H1 (cell line): ENCODE measurements at regions not wholly inside any gene's neighbourhood (a gene's known extent, or its start where the extent isn't known, plus 50 kb on each side); places are given as distances from the start of the nearest gene placed in this dataset.

Experiments
- CTCF ChIA-PET: fragments of 300-600 bp; sonication (Branson Sonifier 250); formaldehyde crosslinking; loops from one replicate; lab custom pipeline; 2021; ENCODE audit not compliant: partially characterized antibody; lab: Charles Lee
- POLR2A ChIA-PET: fragments of 300-600 bp; sonication (Branson Sonifier 250); formaldehyde crosslinking; loops from one replicate; lab custom pipeline; 2021; ENCODE audit warnings: inconsistent platforms; ENCODE audit not compliant: partially characterized antibody; lab: Charles Lee
- DNase-seq, 2 experiments: peaks; one replicate each; pipeline versions ENCODE4 v3.0.0 to v3.0.0-alpha.2; 2010 to 2022; ENCODE audit warnings: low spot score in 2 of 2, low read depth in 1 of 2, mixed read lengths in 1 of 2
- FAIRE-seq: peaks from 2 replicates; lab custom pipeline; 2011; peaks lifted over from hg19 to GRCh38; lab: Jason Lieb, UNC
- H2AFZ ChIP-seq: 2 replicates; pipeline ENCODE4 v1.8.1; 2012; ENCODE audit warnings: low read length, inconsistent platforms
- H2AK5ac ChIP-seq: 2 replicates; pipeline ENCODE4 v1.6.1; 2013; ENCODE audit warnings: low read depth, low read length
- H2BK120ac ChIP-seq: replicated peaks from 2 replicates; pipeline ENCODE3; 2013; ENCODE audit warnings: low read depth, low read length, inconsistent platforms
- H2BK12ac ChIP-seq: 2 replicates; pipeline ENCODE4 v1.6.1; 2013; ENCODE audit warnings: low read depth, low read length
- H2BK15ac ChIP-seq: 2 replicates; pipeline ENCODE4 v1.6.1; 2013; ENCODE audit warnings: low read length
- H2BK20ac ChIP-seq: 2 replicates; pipeline ENCODE4 v1.6.1; 2013; ENCODE audit warnings: low read length
- H2BK5ac ChIP-seq: 2 replicates; pipeline ENCODE4 v1.6.1; 2013; ENCODE audit warnings: low read depth, low read length
- H3K14ac ChIP-seq: 2 replicates; pipeline ENCODE4 v1.6.1; 2013; ENCODE audit warnings: inconsistent platforms; ENCODE audit not compliant: insufficient read length
- H3K18ac ChIP-seq: 2 replicates; pipeline ENCODE4 v1.6.1; 2013; ENCODE audit warnings: low read length; ENCODE audit errors: extremely low read depth
- H3K23ac ChIP-seq: 2 replicates; pipeline ENCODE4 v1.6.1; 2013; ENCODE audit warnings: inconsistent platforms; ENCODE audit not compliant: insufficient read length
- H3K23me2 ChIP-seq: 2 replicates; pipeline ENCODE4 v1.6.1; 2013; ENCODE audit warnings: low read depth, low read length
- H3K27ac ChIP-seq: 2 replicates; pipeline ENCODE4 v1.6.1; 2011; ENCODE audit warnings: low read depth, low read length, inconsistent platforms
- H3K27me3 ChIP-seq, 4 experiments: replicated peaks in 1 of 4; 1 replicate in 1 of 4; 2 replicates in 3 of 4; pipeline versions ENCODE4 v1.6.1 to v1.8.1; 2011 to 2013; ENCODE audit warnings: low read length in 3 of 4, mild to moderate bottlenecking in 3 of 4, inconsistent platforms in 2 of 4, mixed read lengths in 2 of 4, moderate library complexity in 1 of 4; ENCODE audit not compliant: control insufficient read depth in 3 of 4, insufficient read depth in 3 of 4; ENCODE audit errors: extremely low read depth in 1 of 4
- H3K36me3 ChIP-seq, 4 experiments: 2 replicates each; pipeline versions ENCODE4 v1.6.1 to v1.8.1; 2011 to 2013; ENCODE audit warnings: mild to moderate bottlenecking in 4 of 4, low read length in 3 of 4, moderate library complexity in 2 of 4, control low read depth in 1 of 4, inconsistent platforms in 1 of 4; ENCODE audit not compliant: insufficient read depth in 4 of 4, control insufficient read depth in 2 of 4
- H3K4ac ChIP-seq: replicated peaks from 2 replicates; pipeline ENCODE3; 2013; ENCODE audit warnings: low read length, low read depth, mixed read lengths, inconsistent platforms; ENCODE audit not compliant: insufficient read length
- H3K4me1 ChIP-seq, 4 experiments: replicated peaks in 1 of 4; 1 replicate in 1 of 4; 2 replicates in 3 of 4; pipeline versions ENCODE4 v1.6.1 to v1.8.1; 2011 to 2013; ENCODE audit warnings: low read length in 3 of 4, inconsistent platforms in 2 of 4, mixed read lengths in 1 of 4; ENCODE audit not compliant: insufficient read depth in 4 of 4, control insufficient read depth in 3 of 4
- H3K4me2 ChIP-seq, 2 experiments: 2 replicates each; pipeline versions ENCODE4 v1.6.1 to v1.8.1; 2011 to 2013; ENCODE audit warnings: low read depth in 2 of 2, low read length in 2 of 2, control low read depth in 1 of 2, inconsistent platforms in 1 of 2, mild to moderate bottlenecking in 1 of 2; ENCODE audit not compliant: insufficient read depth in 1 of 2
- H3K4me3 ChIP-seq, 4 experiments: fragments of 200-600, 300-600 bp in 1 of 4; sonication (generic), shearing (Covaris generic), sonication (Bioruptor Twin) in 1 of 4; 2 replicates each; pipeline versions ENCODE4 v1.5.1 to v1.8.1; 2011 to 2016; ENCODE audit warnings: low read length in 4 of 4, low read depth in 3 of 4, control low read depth in 2 of 4, inconsistent platforms in 2 of 4, mild to moderate bottlenecking in 2 of 4, mixed read lengths in 1 of 4, moderate library complexity in 1 of 4; ENCODE audit not compliant: insufficient read depth in 2 of 4; ENCODE audit errors: extremely low read depth in 1 of 4
- H3K56ac ChIP-seq: replicated peaks from 2 replicates; pipeline ENCODE3; 2013; ENCODE audit warnings: low read depth, mild to moderate bottlenecking, mixed read lengths, low read length, inconsistent platforms; ENCODE audit not compliant: insufficient read length
- H3K79me1 ChIP-seq: 2 replicates; pipeline ENCODE4 v1.6.1; 2013; ENCODE audit warnings: low read depth, low read length, control low read depth
- H3K79me2 ChIP-seq, 2 experiments: 2 replicates each; pipeline versions ENCODE4 v1.6.1 to v1.8.1; 2012 to 2013; ENCODE audit warnings: low read length in 2 of 2, mild to moderate bottlenecking in 2 of 2, inconsistent platforms in 1 of 2; ENCODE audit not compliant: insufficient read depth in 2 of 2, control insufficient read depth in 1 of 2
- H3K9ac ChIP-seq, 4 experiments: replicated peaks in 1 of 4; 1 replicate in 1 of 4; 2 replicates in 3 of 4; pipeline versions ENCODE4 v1.6.1 to v1.8.1; 2011 to 2013; ENCODE audit warnings: low read depth in 3 of 4, low read length in 3 of 4, control low read depth in 2 of 4, mild to moderate bottlenecking in 2 of 4, moderate library complexity in 2 of 4, inconsistent platforms in 1 of 4; ENCODE audit errors: extremely low read depth in 1 of 4
- H3K9me3 ChIP-seq, 2 experiments: 2 replicates each; pipeline versions ENCODE4 v1.6.1 to v1.8.1; 2012 to 2013; ENCODE audit warnings: mild to moderate bottlenecking in 2 of 2, moderate library complexity in 2 of 2, control low read depth in 1 of 2, inconsistent platforms in 1 of 2, low read depth in 1 of 2, low read length in 1 of 2, mixed read lengths in 1 of 2; ENCODE audit not compliant: insufficient read depth in 2 of 2
- H4K20me1 ChIP-seq, 2 experiments: replicated peaks in 1 of 2; 2 replicates each; pipeline versions ENCODE3 to v1.8.1; 2011 to 2013; ENCODE audit warnings: inconsistent platforms in 2 of 2, low read length in 2 of 2, mild to moderate bottlenecking in 1 of 2; ENCODE audit not compliant: insufficient read depth in 2 of 2, control insufficient read depth in 1 of 2
- H4K5ac ChIP-seq: 2 replicates; pipeline ENCODE4 v1.6.1; 2013; ENCODE audit warnings: low read length, low read depth, mixed read lengths, inconsistent platforms; ENCODE audit not compliant: insufficient read length
- H4K8ac ChIP-seq: 2 replicates; pipeline ENCODE4 v1.8.0; 2013; ENCODE audit warnings: mild to moderate bottlenecking, moderate library complexity, low read length, inconsistent platforms; ENCODE audit not compliant: insufficient read depth; ENCODE audit errors: extremely low read depth
- H4K91ac ChIP-seq: replicated peaks from 2 replicates; pipeline ENCODE3; 2013; ENCODE audit warnings: low read length, mixed read lengths, inconsistent platforms; ENCODE audit not compliant: insufficient read length
- ATF2 ChIP-seq: IDR thresholded peaks from 2 replicates; pipeline ENCODE4 v1.6.1; 2012; ENCODE audit warnings: low read length, inconsistent platforms
- BACH1 ChIP-seq: IDR thresholded peaks from 2 replicates; pipeline ENCODE4 v1.6.1; 2012; ENCODE audit warnings: low read length, improper control_type of control experiment
- POLR2AphosphoS5 ChIP-seq: IDR thresholded peaks from 2 replicates; pipeline ENCODE4 v1.6.1; 2011; ENCODE audit warnings: low read depth, low read length
- SIN3A ChIP-seq, 2 experiments: IDR thresholded peaks in 1 of 2; conservative IDR thresholded peaks in 1 of 2; 2 replicates each; pipeline ENCODE4 v1.6.1; 2011 to 2012; ENCODE audit warnings: low read length in 2 of 2, improper control_type of control experiment in 1 of 2, low read depth in 1 of 2, mild to moderate bottlenecking in 1 of 2
- SIRT6 ChIP-seq: IDR thresholded peaks from one replicate; pipeline ENCODE4 v1.7.1; 2012; ENCODE audit warnings: low read length, inconsistent platforms
- WGBS, 2 experiments: shearing (Covaris generic) in 1 of 2; methylation state at CpG; one replicate each; pipeline versions ENCODE4 v1.1.6 to v1.1.7; 2013 to 2015; ENCODE audit warnings: low lambda C conversion rate in 2 of 2, mixed read lengths in 2 of 2, inconsistent platforms in 1 of 2, low coverage in 1 of 2, missing lambda C conversion rate in 1 of 2; ENCODE audit not compliant: insufficient replicate concordance in 2 of 2, insufficient coverage in 1 of 2, insufficient read length in 1 of 2; ENCODE audit errors: extremely low coverage in 1 of 2, missing lambda C conversion rate in 1 of 2; 5-methylcytosine and 5-hydroxymethylcytosine counted together

GRCh38 chr5:40437452-40437861, 242.3 kb upstream of the PTGER4 start:
- Histone ChIP-seq H3K23ac (no peak overlapping the region), H3K18ac (no peak overlapping the region), H3K27me3 (no peaks in the 10 kb centered on the region), H2BK12ac (no peak overlapping the region), H3K4me1 (peaks cover 0 to 5% (median 0%) of the 10 kb centered on the region in 4 experiments; a peak in 1 of 7 replicates), H2BK5ac (no peak overlapping the region), H2BK20ac (no peak overlapping the region), H3K27ac (no peak overlapping the region), H4K20me1 (no peaks in the 10 kb centered on the region), H2BK15ac (no peak overlapping the region), H4K8ac (no peak overlapping the region), H3K4me3 (no peak overlapping the region), H3K56ac (no peak overlapping the region), H3K23me2 (peaks cover 2% of the 10 kb centered on the region; the same call in 1 of the 2 replicates), H3K9ac (no peak overlapping the region), H3K14ac (no peak overlapping the region), H2AFZ (no peak overlapping the region), H4K5ac (no peak overlapping the region), H3K79me2 (no peaks in the 10 kb centered on the region), H4K91ac (no peak overlapping the region), H3K79me1 (no peaks in the 10 kb centered on the region), H2AK5ac (no peak overlapping the region), H3K36me3 (no peaks in the 10 kb centered on the region), H2BK120ac (no peak overlapping the region), H3K4ac (no peak overlapping the region), H3K4me2 (no peak overlapping the region), H3K9me3 (no peaks in the 10 kb centered on the region)
- CTCF ChIA-PET = interaction anchor here (0.8 to 1.3 kb wide), 2 partner anchors 67 to 251 kb away, joined by 3 read pairs; no protein-coding TSS in a partner anchor
- POLR2A ChIA-PET = no interaction called here
- WGBS, 2 experiments = 91% methylated on average over 4 of the region's 4 CpGs; no CpG with 5 or more reads in 1 of the 2 experiments
- TF ChIP-seq POLR2AphosphoS5 (no peak), BACH1 (no peak), SIRT6 (no peak), SIN3A (conservative IDR thresholded peaks at IDR 0.05 in 1 of 2, IDR thresholded peaks at IDR 0.05 in 1 of 2; ENCODE audit: low read depth in 1 of 2, low read length in 2 of 2) (no peak), ATF2 (no peak)
- FAIRE-seq (no peak), DNase-seq (no peak)
